Bronchial epithelial cell (primary cell): ENCODE measurements at regions not wholly inside any gene's neighbourhood (a gene's known extent, or its start where the extent isn't known, plus 50 kb on each side); places are given as distances from the start of the nearest gene placed in this dataset.

Experiments
- DNase-seq: peaks from one replicate; pipeline ENCODE4 v3.0.0-alpha.2; 2010; ENCODE audit warnings: low read depth
- FAIRE-seq: peaks from 2 replicates; lab custom pipeline; 2011; peaks lifted over from hg19 to GRCh38; lab: Jason Lieb, UNC
- H3K27me3 ChIP-seq: 2 replicates; pipeline ENCODE4 v1.5.1; 2011; ENCODE audit warnings: low read length; ENCODE audit not compliant: control insufficient read depth, insufficient read depth
- H3K36me3 ChIP-seq: 2 replicates; pipeline ENCODE4 v1.5.1; 2011; ENCODE audit warnings: low read length; ENCODE audit not compliant: control insufficient read depth, insufficient read depth
- H3K4me3 ChIP-seq: 2 replicates; pipeline ENCODE4 v1.5.1; 2011; ENCODE audit warnings: mild to moderate bottlenecking, low read depth, low read length, control low read depth
- CTCF ChIP-seq: IDR thresholded peaks from 2 replicates; pipeline ENCODE4 v1.5.1; 2011; ENCODE audit warnings: mild to moderate bottlenecking, moderate library complexity, low read length, control low read depth, inconsistent platforms; ENCODE audit not compliant: insufficient read depth, severe bottlenecking

GRCh38 chr11:11789735-11790369 lies 51.9 kb upstream of the USP47 start:
- FAIRE-seq: no peak
- peak; percentile 61 for TF ChIP-seq CTCF
- Histone ChIP-seq H3K27me3 (no peaks in the 10 kb centered on the region), H3K4me3 (no peak overlapping the region), H3K36me3 (no peaks in the 10 kb centered on the region)
- peak; percentile 17 for DNase-seq

- no peaks in the 10 kb centered on the region for H3K27me3 ChIP-seq
- FAIRE-seq: peak; percentile 60
- no peak overlapping the region for H3K4me3 ChIP-seq
- DNase-seq: no peak
- no peak for TF ChIP-seq CTCF
- H3K36me3 ChIP-seq: no peaks in the 10 kb centered on the region
These were observed 53.6 kb upstream of the USP47 start for GRCh38 chr11:11788063-11788710.

- TF ChIP-seq CTCF: peak; percentile 69
- DNase-seq (peak; percentile 67), FAIRE-seq (peak; percentile 60)
- Histone ChIP-seq H3K27me3 (no peaks in the 10 kb centered on the region), H3K36me3 (no peaks in the 10 kb centered on the region), H3K4me3 (no peak overlapping the region)
These were observed 54.3 kb upstream of the USP47 start for GRCh38 chr11:11787305-11788062.

- Histone ChIP-seq H3K27me3 (no peaks in the 10 kb centered on the region), H3K36me3 (no peaks in the 10 kb centered on the region), H3K4me3 (no peak overlapping the region)
- DNase-seq: peak; percentile 46
- peak; percentile 47 for TF ChIP-seq CTCF
- no peak for FAIRE-seq
These were observed 55.0 kb upstream of the USP47 start for GRCh38 chr11:11786771-11787170.

- TF ChIP-seq CTCF: no peak
- H3K36me3 ChIP-seq: no peaks in the 10 kb centered on the region
- H3K4me3 ChIP-seq: no peak overlapping the region
- FAIRE-seq (no peak), DNase-seq (peak; percentile 53)
- H3K27me3 ChIP-seq: no peaks in the 10 kb centered on the region
These were observed 55.5 kb upstream of the USP47 start for GRCh38 chr11:11786234-11786633.
